ENCODE measurements at regions not wholly inside any gene's neighbourhood (a gene's known extent, or its start where the extent isn't known, plus 50 kb on each side); places are given as distances from the start of the nearest gene placed in this dataset.

DNA sequence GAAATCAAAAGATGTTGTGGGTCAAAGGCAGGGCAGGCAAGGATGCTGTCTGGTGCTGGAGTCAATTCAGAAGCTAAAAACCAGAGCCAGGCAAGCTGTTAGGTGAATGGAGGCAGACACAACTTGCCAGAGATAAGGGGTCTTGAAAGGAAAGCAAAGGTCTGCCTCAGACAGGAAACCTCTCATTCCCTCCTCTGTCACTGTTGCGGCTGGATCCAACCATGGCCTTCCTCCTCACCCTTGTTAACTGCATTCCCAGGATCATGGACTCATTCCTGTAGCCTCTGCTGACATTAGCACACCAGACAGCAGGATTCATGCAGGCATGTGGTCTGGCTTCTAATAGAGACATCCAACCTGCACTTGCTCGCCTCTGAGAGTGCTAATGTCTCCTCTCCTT, 186.7 kb upstream of the HS3ST3A1 start:
- no peak overlapping the region for H3K27ac Mint-ChIP-seq (ENCODE audit: unreplicated experiment)

DNA sequence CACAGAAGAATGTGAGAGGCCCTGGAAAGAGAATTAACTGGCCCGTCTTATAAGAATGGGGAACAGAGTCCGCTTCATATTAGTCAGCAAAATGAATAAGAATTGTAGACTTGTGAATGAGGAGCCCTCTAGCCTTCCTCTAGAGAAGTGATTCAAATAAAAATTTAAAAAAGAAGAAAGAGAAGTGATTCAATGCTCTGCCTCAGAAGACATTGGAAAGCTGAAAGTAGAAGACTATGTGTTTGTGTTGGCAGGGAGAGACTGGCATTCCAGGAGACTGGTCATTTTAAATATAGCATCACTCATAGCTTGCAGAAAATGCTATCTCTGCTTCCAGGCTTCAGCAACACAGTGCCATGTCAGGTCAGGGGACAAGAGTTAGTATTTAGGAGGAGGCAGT, 190.6 kb upstream of the HS3ST3A1 start:
- Mint-ChIP-seq H3K27ac (ENCODE audit: unreplicated experiment) (no peak overlapping the region), H3K27me3 (ENCODE audit: unreplicated experiment) (peaks cover 1% of the 10 kb centered on the region), H3K36me3 (ENCODE audit: low read depth, unreplicated experiment) (no peaks in the 10 kb centered on the region), H3K9me3 (ENCODE audit: unreplicated experiment) (no peaks in the 10 kb centered on the region), H3K4me1 (ENCODE audit: unreplicated experiment) (peaks cover 12% of the 10 kb centered on the region), H3K4me3 (ENCODE audit: unreplicated experiment) (no peak overlapping the region)
- no peak for DNase-seq (ENCODE audit: low spot score)
- TF ChIP-seq, protein P1, sequence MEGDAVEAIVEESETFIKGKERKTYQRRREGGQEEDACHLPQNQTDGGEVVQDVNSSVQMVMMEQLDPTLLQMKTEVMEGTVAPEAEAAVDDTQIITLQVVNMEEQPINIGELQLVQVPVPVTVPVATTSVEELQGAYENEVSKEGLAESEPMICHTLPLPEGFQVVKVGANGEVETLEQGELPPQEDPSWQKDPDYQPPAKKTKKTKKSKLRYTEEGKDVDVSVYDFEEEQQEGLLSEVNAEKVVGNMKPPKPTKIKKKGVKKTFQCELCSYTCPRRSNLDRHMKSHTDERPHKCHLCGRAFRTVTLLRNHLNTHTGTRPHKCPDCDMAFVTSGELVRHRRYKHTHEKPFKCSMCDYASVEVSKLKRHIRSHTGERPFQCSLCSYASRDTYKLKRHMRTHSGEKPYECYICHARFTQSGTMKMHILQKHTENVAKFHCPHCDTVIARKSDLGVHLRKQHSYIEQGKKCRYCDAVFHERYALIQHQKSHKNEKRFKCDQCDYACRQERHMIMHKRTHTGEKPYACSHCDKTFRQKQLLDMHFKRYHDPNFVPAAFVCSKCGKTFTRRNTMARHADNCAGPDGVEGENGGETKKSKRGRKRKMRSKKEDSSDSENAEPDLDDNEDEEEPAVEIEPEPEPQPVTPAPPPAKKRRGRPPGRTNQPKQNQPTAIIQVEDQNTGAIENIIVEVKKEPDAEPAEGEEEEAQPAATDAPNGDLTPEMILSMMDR (IDR thresholded peaks at IDR 0.05; ENCODE audit: unreplicated experiment): no peak

More for the DNA sequence above, 186.7 kb upstream of the HS3ST3A1 start:
- H3K9me3 Mint-ChIP-seq (ENCODE audit: unreplicated experiment): no peaks in the 10 kb centered on the region
- H3K4me1 Mint-ChIP-seq (ENCODE audit: unreplicated experiment): peaks cover 21% of the 10 kb centered on the region
- no peak overlapping the region for H3K4me3 Mint-ChIP-seq (ENCODE audit: unreplicated experiment)
- H3K36me3 Mint-ChIP-seq (ENCODE audit: low read depth, unreplicated experiment): no peaks in the 10 kb centered on the region
- TF ChIP-seq, protein P1 (IDR thresholded peaks at IDR 0.05; ENCODE audit: unreplicated experiment): no peak
- peaks cover 1% of the 10 kb centered on the region for H3K27me3 Mint-ChIP-seq (ENCODE audit: unreplicated experiment)
- DNase-seq (ENCODE audit: low spot score): no peak

DNA sequence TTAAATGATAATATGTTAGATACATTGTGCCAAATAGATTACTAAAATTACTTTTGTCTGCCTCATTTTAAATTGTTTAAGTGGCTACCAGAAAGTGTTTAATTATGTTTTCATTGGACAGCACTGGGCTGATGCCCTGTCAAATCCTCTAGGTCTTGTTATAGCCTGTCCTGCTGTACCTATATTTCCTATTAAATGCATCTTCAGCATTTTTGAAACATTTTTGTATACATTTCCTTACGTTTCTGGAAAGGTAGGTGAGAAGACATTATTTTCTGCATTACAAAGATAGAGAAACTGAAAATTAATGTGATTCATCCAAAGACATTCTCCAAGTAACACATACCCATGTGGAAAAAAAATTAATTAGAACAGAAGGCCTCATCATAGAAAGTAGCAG, 192.2 kb upstream of the HS3ST3A1 start:
- Mint-ChIP-seq H3K27me3 (ENCODE audit: unreplicated experiment) (no peaks in the 10 kb centered on the region), H3K36me3 (ENCODE audit: low read depth, unreplicated experiment) (no peaks in the 10 kb centered on the region), H3K4me3 (ENCODE audit: unreplicated experiment) (no peak overlapping the region), H3K9me3 (ENCODE audit: unreplicated experiment) (no peaks in the 10 kb centered on the region), H3K4me1 (ENCODE audit: unreplicated experiment) (no peaks in the 10 kb centered on the region), H3K27ac (ENCODE audit: unreplicated experiment) (no peak overlapping the region)
- DNase-seq (ENCODE audit: low spot score): no peak
- TF ChIP-seq, protein P1 (IDR thresholded peaks at IDR 0.05; ENCODE audit: unreplicated experiment): no peak

GRCh38 chr17:13797863-13798262, 196.1 kb upstream of the HS3ST3A1 start:
- H3K27ac Mint-ChIP-seq (ENCODE audit: unreplicated experiment): no peak overlapping the region
- H3K4me1 Mint-ChIP-seq (ENCODE audit: unreplicated experiment): no peaks in the 10 kb centered on the region
- no peaks in the 10 kb centered on the region for H3K27me3 Mint-ChIP-seq (ENCODE audit: unreplicated experiment)
- no peak overlapping the region for H3K4me3 Mint-ChIP-seq (ENCODE audit: unreplicated experiment)
- H3K36me3 Mint-ChIP-seq (ENCODE audit: low read depth, unreplicated experiment): no peaks in the 10 kb centered on the region
- no peaks in the 10 kb centered on the region for H3K9me3 Mint-ChIP-seq (ENCODE audit: unreplicated experiment)
- DNase-seq (ENCODE audit: low spot score): no peak
- TF ChIP-seq, protein P1 (IDR thresholded peaks at IDR 0.05; ENCODE audit: unreplicated experiment): no peak

- DNase-seq (ENCODE audit: low spot score): no peak
- no peak overlapping the region for H3K4me3 Mint-ChIP-seq (ENCODE audit: unreplicated experiment)
- no peaks in the 10 kb centered on the region for H3K27me3 Mint-ChIP-seq (ENCODE audit: unreplicated experiment)
- H3K9me3 Mint-ChIP-seq (ENCODE audit: unreplicated experiment): no peaks in the 10 kb centered on the region
- TF ChIP-seq, protein P1 (IDR thresholded peaks at IDR 0.05; ENCODE audit: unreplicated experiment): no peak
- H3K36me3 Mint-ChIP-seq (ENCODE audit: low read depth, unreplicated experiment): no peaks in the 10 kb centered on the region
- H3K27ac Mint-ChIP-seq (ENCODE audit: unreplicated experiment): no peak overlapping the region
- no peaks in the 10 kb centered on the region for H3K4me1 Mint-ChIP-seq (ENCODE audit: unreplicated experiment)
Observed at GRCh38 chr17:13806092-13806491, 204.4 kb upstream of the HS3ST3A1 start.
